ENCODE measurements at regions not wholly inside any gene's neighbourhood (a gene's known extent, or its start where the extent isn't known, plus 50 kb on each side); places are given as distances from the start of the nearest gene placed in this dataset.
A peak's percentile ranks its signal among the peaks of the same experiment; 100 is the strongest.

GRCh38 chr5:74261421-74261820 is 379.1 kb downstream of the ENC1 start:
- DNase-seq (ENCODE audit: low spot score), result no peak
- TF ChIP-seq CTCF (IDR thresholded peaks at IDR 0.05; ENCODE audit: unreplicated experiment), result no peak
- no peaks in the 10 kb centered on the region for H3K36me3 Mint-ChIP-seq (ENCODE audit: low read depth, unreplicated experiment)
- no peak overlapping the region for H3K4me3 Mint-ChIP-seq (ENCODE audit: unreplicated experiment)
- H3K9me3 Mint-ChIP-seq (ENCODE audit: unreplicated experiment), result no peaks in the 10 kb centered on the region
- peaks cover 3% of the 10 kb centered on the region for H3K27me3 Mint-ChIP-seq (ENCODE audit: unreplicated experiment)
- peaks cover 20% of the 10 kb centered on the region for H3K4me1 Mint-ChIP-seq (ENCODE audit: unreplicated experiment)
- H3K27ac Mint-ChIP-seq (ENCODE audit: unreplicated experiment), result no peak overlapping the region

GRCh38 chr5:74259572-74259971 is 381.0 kb downstream of the ENC1 start:
- DNase-seq (ENCODE audit: low spot score), result no peak
- Mint-ChIP-seq H3K27me3 (ENCODE audit: unreplicated experiment) (peaks cover 2% of the 10 kb centered on the region), H3K36me3 (ENCODE audit: low read depth, unreplicated experiment) (no peaks in the 10 kb centered on the region), H3K4me1 (ENCODE audit: unreplicated experiment) (peaks cover 20% of the 10 kb centered on the region), H3K4me3 (ENCODE audit: unreplicated experiment) (no peak overlapping the region), H3K9me3 (ENCODE audit: unreplicated experiment) (no peaks in the 10 kb centered on the region), H3K27ac (ENCODE audit: unreplicated experiment) (no peak overlapping the region)
- no peak for TF ChIP-seq CTCF (IDR thresholded peaks at IDR 0.05; ENCODE audit: unreplicated experiment)

GRCh38 chr5:74258314-74258665 is 382.2 kb downstream of the ENC1 start:
- no peak for TF ChIP-seq CTCF (IDR thresholded peaks at IDR 0.05; ENCODE audit: unreplicated experiment)
- Mint-ChIP-seq H3K36me3 (ENCODE audit: low read depth, unreplicated experiment) (no peaks in the 10 kb centered on the region), H3K4me3 (ENCODE audit: unreplicated experiment) (no peak overlapping the region), H3K27me3 (ENCODE audit: unreplicated experiment) (peaks cover 4% of the 10 kb centered on the region), H3K4me1 (ENCODE audit: unreplicated experiment) (peaks cover 20% of the 10 kb centered on the region), H3K27ac (ENCODE audit: unreplicated experiment) (peak overlapping the region; percentile 19), H3K9me3 (ENCODE audit: unreplicated experiment) (no peaks in the 10 kb centered on the region)
- no peak for DNase-seq (ENCODE audit: low spot score)

- no peak for DNase-seq (ENCODE audit: low spot score)
- Mint-ChIP-seq H3K27ac (ENCODE audit: unreplicated experiment) (peak overlapping the region; percentile 19), H3K27me3 (ENCODE audit: unreplicated experiment) (peaks cover 3% of the 10 kb centered on the region), H3K9me3 (ENCODE audit: unreplicated experiment) (no peaks in the 10 kb centered on the region), H3K4me3 (ENCODE audit: unreplicated experiment) (no peak overlapping the region), H3K36me3 (ENCODE audit: low read depth, unreplicated experiment) (no peaks in the 10 kb centered on the region), H3K4me1 (ENCODE audit: unreplicated experiment) (peaks cover 23% of the 10 kb centered on the region)
- no peak for TF ChIP-seq CTCF (IDR thresholded peaks at IDR 0.05; ENCODE audit: unreplicated experiment)
Measured at GRCh38 chr5:74257645-74258313, 382.7 kb downstream of the ENC1 start.

GRCh38 chr5:74257060-74257527 is 383.4 kb downstream of the ENC1 start:
- Mint-ChIP-seq H3K27ac (ENCODE audit: unreplicated experiment) (no peak overlapping the region), H3K4me3 (ENCODE audit: unreplicated experiment) (no peak overlapping the region)

More at GRCh38 chr5:74257060-74257527, 383.4 kb downstream of the ENC1 start:
- TF ChIP-seq CTCF (IDR thresholded peaks at IDR 0.05; ENCODE audit: unreplicated experiment), result no peak
- no peak for DNase-seq (ENCODE audit: low spot score)
- H3K27me3 Mint-ChIP-seq (ENCODE audit: unreplicated experiment), result peaks cover 6% of the 10 kb centered on the region
- peaks cover 23% of the 10 kb centered on the region for H3K4me1 Mint-ChIP-seq (ENCODE audit: unreplicated experiment)
- no peaks in the 10 kb centered on the region for H3K36me3 Mint-ChIP-seq (ENCODE audit: low read depth, unreplicated experiment)
- H3K9me3 Mint-ChIP-seq (ENCODE audit: unreplicated experiment), result no peaks in the 10 kb centered on the region

All from endothelial cell (in vitro differentiated cells).